WERI-Rb-1 (cell line): ENCODE measurements at regions not wholly inside any gene's neighbourhood (a gene's known extent, or its start where the extent isn't known, plus 50 kb on each side); places are given as distances from the start of the nearest gene placed in this dataset.

ENCODE experiments used
- DNase-seq: peaks from one replicate; pipeline ENCODE4 v3.0.0-alpha.2; 2020
- H3K27ac ChIP-seq: fragments of 250-450 bp; sonication (Bioruptor Pico); 2 replicates; pipeline ENCODE4 v1.5.1; 2020; ENCODE audit warnings: mild to moderate bottlenecking, moderate library complexity
- H3K27me3 ChIP-seq: fragments of 250-450 bp; sonication (Bioruptor Pico); 2 replicates; pipeline ENCODE4 v1.5.1; 2021; ENCODE audit warnings: mild to moderate bottlenecking, low read depth, moderate library complexity; ENCODE audit not compliant: insufficient read depth, severe bottlenecking
- H3K36me3 ChIP-seq: fragments of 250-450 bp; sonication (Bioruptor Pico); 2 replicates; pipeline ENCODE4 v1.5.1; 2020; ENCODE audit warnings: mild to moderate bottlenecking, moderate library complexity
- H3K4me3 ChIP-seq: 2 replicates; pipeline ENCODE4 v1.5.1; 2011; ENCODE audit warnings: low read depth, mild to moderate bottlenecking, control low read depth, low read length
- H3K9me3 ChIP-seq: fragments of 250-450 bp; sonication (Bioruptor Pico); 2 replicates; pipeline ENCODE4 v1.5.1; 2021; ENCODE audit warnings: mild to moderate bottlenecking, moderate library complexity; ENCODE audit not compliant: severe bottlenecking
- CTCF ChIP-seq: IDR thresholded peaks from 2 replicates; pipeline ENCODE4 v1.5.1; 2011; ENCODE audit warnings: low read depth, mild to moderate bottlenecking, control low read depth, inconsistent platforms, low read length

GRCh38 chr10:58140691-58141347, 126.9 kb downstream of the IPMK start:
- peak; percentile 56 for DNase-seq
- Histone ChIP-seq H3K27me3 (no peaks in the 10 kb centered on the region), H3K27ac (no peak overlapping the region)

GRCh38 chr10:58140054-58140453, 127.6 kb downstream of the IPMK start:
- peaks cover 2% of the 10 kb centered on the region for H3K9me3 ChIP-seq
- no peaks in the 10 kb centered on the region for H3K36me3 ChIP-seq
- TF ChIP-seq CTCF = no peak
- H3K27ac ChIP-seq = no peak overlapping the region
- H3K27me3 ChIP-seq = no peaks in the 10 kb centered on the region
- no peak overlapping the region for H3K4me3 ChIP-seq
- no peak for DNase-seq

More at GRCh38 chr10:58140691-58141347, 126.9 kb downstream of the IPMK start:
- peaks cover 2% of the 10 kb centered on the region for H3K9me3 ChIP-seq
- no peaks in the 10 kb centered on the region for H3K36me3 ChIP-seq
- no peak overlapping the region for H3K4me3 ChIP-seq
- no peak for TF ChIP-seq CTCF

- DNase-seq = no peak
- no peaks in the 10 kb centered on the region for H3K36me3 ChIP-seq
- H3K27me3 ChIP-seq = no peaks in the 10 kb centered on the region
- H3K4me3 ChIP-seq = no peak overlapping the region
- peaks cover 1% of the 10 kb centered on the region for H3K9me3 ChIP-seq
- H3K27ac ChIP-seq = no peak overlapping the region
- TF ChIP-seq CTCF = no peak
Observed at GRCh38 chr10:58137813-58138212, 129.9 kb downstream of the IPMK start.

GRCh38 chr10:58115218-58116050, 152.3 kb downstream of the IPMK start:
- H3K9me3 ChIP-seq = no peaks in the 10 kb centered on the region
- DNase-seq = no peak
- H3K4me3 ChIP-seq = no peak overlapping the region
- TF ChIP-seq CTCF = no peak
- H3K36me3 ChIP-seq = no peaks in the 10 kb centered on the region
- no peaks in the 10 kb centered on the region for H3K27me3 ChIP-seq
- H3K27ac ChIP-seq = no peak overlapping the region

GRCh38 chr10:58109731-58110130, 158.0 kb downstream of the IPMK start:
- H3K4me3 ChIP-seq = no peak overlapping the region
- H3K27me3 ChIP-seq = no peaks in the 10 kb centered on the region
- H3K36me3 ChIP-seq = no peaks in the 10 kb centered on the region
- TF ChIP-seq CTCF = no peak
- H3K9me3 ChIP-seq = no peaks in the 10 kb centered on the region
- no peak for DNase-seq
- H3K27ac ChIP-seq = no peak overlapping the region
